ENCODE measurements at regions not wholly inside any gene's neighbourhood (a gene's known extent, or its start where the extent isn't known, plus 50 kb on each side); places are given as distances from the start of the nearest gene placed in this dataset.

GRCh38 chr5:87147441-87147840 is 120.2 kb upstream of the RASA1 start:
- H3K9me3 Mint-ChIP-seq: no peaks in the 10 kb centered on the region
- Histone ChIP-seq H3K4me3 (no peak overlapping the region), H2AFZ (replicated peaks) (no peak overlapping the region), H3F3A (ENCODE audit: low read depth) (no peaks in the 10 kb centered on the region), H3K79me2 (ENCODE audit: low read depth) (no peaks in the 10 kb centered on the region), H4K20me1 (ENCODE audit: low read depth) (no peaks in the 10 kb centered on the region), H3K27ac (no peak overlapping the region), H3K4me2 (no peak overlapping the region), H3K36me3 (no peaks in the 10 kb centered on the region), H3K9me3 (ENCODE audit: low read depth) (no peaks in the 10 kb centered on the region), H3K27me3 (no peaks in the 10 kb centered on the region), H3K9ac (no peak overlapping the region), H3K4me1 (no peaks in the 10 kb centered on the region)
- no peaks in the 10 kb centered on the region for H3K4me1 Mint-ChIP-seq
- TF ChIP-seq EZH2 (IDR thresholded peaks at IDR 0.05) (no peak), EZH2phosphoT487 (IDR thresholded peaks at IDR 0.05) (no peak)
- TF ChIP-seq, protein P1, sequence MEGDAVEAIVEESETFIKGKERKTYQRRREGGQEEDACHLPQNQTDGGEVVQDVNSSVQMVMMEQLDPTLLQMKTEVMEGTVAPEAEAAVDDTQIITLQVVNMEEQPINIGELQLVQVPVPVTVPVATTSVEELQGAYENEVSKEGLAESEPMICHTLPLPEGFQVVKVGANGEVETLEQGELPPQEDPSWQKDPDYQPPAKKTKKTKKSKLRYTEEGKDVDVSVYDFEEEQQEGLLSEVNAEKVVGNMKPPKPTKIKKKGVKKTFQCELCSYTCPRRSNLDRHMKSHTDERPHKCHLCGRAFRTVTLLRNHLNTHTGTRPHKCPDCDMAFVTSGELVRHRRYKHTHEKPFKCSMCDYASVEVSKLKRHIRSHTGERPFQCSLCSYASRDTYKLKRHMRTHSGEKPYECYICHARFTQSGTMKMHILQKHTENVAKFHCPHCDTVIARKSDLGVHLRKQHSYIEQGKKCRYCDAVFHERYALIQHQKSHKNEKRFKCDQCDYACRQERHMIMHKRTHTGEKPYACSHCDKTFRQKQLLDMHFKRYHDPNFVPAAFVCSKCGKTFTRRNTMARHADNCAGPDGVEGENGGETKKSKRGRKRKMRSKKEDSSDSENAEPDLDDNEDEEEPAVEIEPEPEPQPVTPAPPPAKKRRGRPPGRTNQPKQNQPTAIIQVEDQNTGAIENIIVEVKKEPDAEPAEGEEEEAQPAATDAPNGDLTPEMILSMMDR (IDR thresholded peaks at IDR 0.05): no peak
- H3K27ac Mint-ChIP-seq: no peak overlapping the region
- no peak overlapping the region for H3K4me3 Mint-ChIP-seq
- DNase-seq (ENCODE audit: low spot score): no peak
- H3K27me3 Mint-ChIP-seq (ENCODE audit: insufficient read depth, low read depth): peaks cover 5% of the 10 kb centered on the region
- H3K36me3 Mint-ChIP-seq: no peaks in the 10 kb centered on the region

- no peak overlapping the region for H3K27ac Mint-ChIP-seq
- no peaks in the 10 kb centered on the region for H3K36me3 Mint-ChIP-seq
- no peak overlapping the region for H3K4me3 Mint-ChIP-seq
- Histone ChIP-seq H3K27me3 (no peaks in the 10 kb centered on the region), H2AFZ (replicated peaks) (no peak overlapping the region), H3K4me2 (no peak overlapping the region), H3K27ac (no peak overlapping the region), H4K20me1 (ENCODE audit: low read depth) (no peaks in the 10 kb centered on the region), H3K4me3 (no peak overlapping the region), H3K79me2 (ENCODE audit: low read depth) (no peaks in the 10 kb centered on the region), H3K9ac (no peak overlapping the region), H3F3A (ENCODE audit: low read depth) (no peaks in the 10 kb centered on the region), H3K4me1 (no peaks in the 10 kb centered on the region), H3K36me3 (no peaks in the 10 kb centered on the region), H3K9me3 (ENCODE audit: low read depth) (no peaks in the 10 kb centered on the region)
- no peak for DNase-seq (ENCODE audit: low spot score)
- no peak for TF ChIP-seq EZH2 (IDR thresholded peaks at IDR 0.05)
- no peaks in the 10 kb centered on the region for H3K4me1 Mint-ChIP-seq
- no peaks in the 10 kb centered on the region for H3K9me3 Mint-ChIP-seq
- peaks cover 2% of the 10 kb centered on the region for H3K27me3 Mint-ChIP-seq (ENCODE audit: insufficient read depth, low read depth)
Measured at GRCh38 chr5:87150630-87151029, 117.1 kb upstream of the RASA1 start.

DNA sequence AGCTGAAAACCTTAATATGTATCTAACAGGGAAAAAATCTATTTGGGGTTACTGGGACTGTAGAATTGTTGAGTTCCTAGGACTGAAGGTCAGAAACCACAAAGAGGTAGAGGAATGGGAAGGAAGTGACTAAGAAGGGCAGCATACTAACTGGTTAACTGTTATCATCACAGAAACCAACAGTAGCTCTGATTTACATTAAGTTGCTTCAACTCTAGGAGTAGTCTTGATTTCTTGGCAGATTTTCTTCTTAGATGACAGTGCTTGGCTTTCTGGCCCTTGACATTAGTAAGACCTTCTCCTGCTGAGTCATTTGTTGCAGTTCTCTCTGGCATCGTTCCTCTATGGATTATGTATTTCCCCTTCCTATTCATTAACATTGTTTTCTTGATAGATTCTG is 116.1 kb upstream of the RASA1 start:
- no peaks in the 10 kb centered on the region for H3K79me2 ChIP-seq (ENCODE audit: low read depth)
- no peak overlapping the region for H2AFZ ChIP-seq (replicated peaks)
- no peak overlapping the region for H3K4me3 ChIP-seq
- Mint-ChIP-seq H3K27me3 (ENCODE audit: insufficient read depth, low read depth) (peaks cover 2% of the 10 kb centered on the region), H3K4me3 (no peak overlapping the region), H3K4me1 (no peaks in the 10 kb centered on the region), H3K27ac (no peak overlapping the region), H3K9me3 (no peaks in the 10 kb centered on the region), H3K36me3 (no peaks in the 10 kb centered on the region)
- H4K20me1 ChIP-seq (ENCODE audit: low read depth): no peaks in the 10 kb centered on the region
- TF ChIP-seq EZH2 (IDR thresholded peaks at IDR 0.05) (no peak), EZH2phosphoT487 (IDR thresholded peaks at IDR 0.05) (no peak)
- TF ChIP-seq, protein P1 (IDR thresholded peaks at IDR 0.05): no peak
- no peak overlapping the region for H3K27ac ChIP-seq
- H3K9ac ChIP-seq: no peak overlapping the region
- DNase-seq (ENCODE audit: low spot score): no peak
- no peaks in the 10 kb centered on the region for H3K36me3 ChIP-seq
- H3K4me2 ChIP-seq: no peak overlapping the region
- H3K27me3 ChIP-seq: no peaks in the 10 kb centered on the region
- no peaks in the 10 kb centered on the region for H3K4me1 ChIP-seq
- H3F3A ChIP-seq (ENCODE audit: low read depth): no peaks in the 10 kb centered on the region
- H3K9me3 ChIP-seq (ENCODE audit: low read depth): no peaks in the 10 kb centered on the region

DNA sequence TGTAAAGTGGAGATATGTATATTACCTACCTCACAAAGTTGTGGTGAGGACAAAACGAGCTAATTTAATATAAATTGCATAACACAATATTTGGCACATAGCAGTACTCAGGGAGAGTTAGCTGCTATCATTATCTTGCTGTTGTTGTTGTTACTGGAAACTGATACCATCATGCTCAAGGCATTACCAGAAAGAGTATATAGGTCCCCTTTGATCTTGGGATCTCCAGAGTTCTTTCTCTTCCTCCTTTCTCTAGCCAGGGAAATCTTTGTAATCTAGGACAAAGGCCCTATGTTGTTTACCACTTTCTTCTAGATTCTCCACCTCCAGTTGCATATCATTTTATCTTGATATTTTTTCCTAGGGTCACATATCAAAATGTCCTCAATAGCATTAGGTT is 114.8 kb upstream of the RASA1 start:
- no peak overlapping the region for H3K27ac ChIP-seq
- H3K27ac Mint-ChIP-seq: no peak overlapping the region
- peaks cover 4% of the 10 kb centered on the region for H3K27me3 Mint-ChIP-seq (ENCODE audit: insufficient read depth, low read depth)
- no peaks in the 10 kb centered on the region for H3K79me2 ChIP-seq (ENCODE audit: low read depth)
- no peak overlapping the region for H3K4me3 ChIP-seq
- no peaks in the 10 kb centered on the region for H3K9me3 ChIP-seq (ENCODE audit: low read depth)
- H2AFZ ChIP-seq (replicated peaks): no peak overlapping the region
- H3F3A ChIP-seq (ENCODE audit: low read depth): no peaks in the 10 kb centered on the region
- H3K4me2 ChIP-seq: no peak overlapping the region
- H3K36me3 ChIP-seq: no peaks in the 10 kb centered on the region
- TF ChIP-seq EZH2phosphoT487 (IDR thresholded peaks at IDR 0.05) (no peak), EZH2 (IDR thresholded peaks at IDR 0.05) (no peak)
- TF ChIP-seq, protein P1 (IDR thresholded peaks at IDR 0.05): no peak
- DNase-seq (ENCODE audit: low spot score): no peak
- no peaks in the 10 kb centered on the region for H3K27me3 ChIP-seq
- no peaks in the 10 kb centered on the region for H4K20me1 ChIP-seq (ENCODE audit: low read depth)
- H3K9ac ChIP-seq: no peak overlapping the region
- no peaks in the 10 kb centered on the region for H3K4me1 Mint-ChIP-seq
- H3K4me3 Mint-ChIP-seq: no peak overlapping the region
- H3K36me3 Mint-ChIP-seq: no peaks in the 10 kb centered on the region
- no peaks in the 10 kb centered on the region for H3K4me1 ChIP-seq
- no peaks in the 10 kb centered on the region for H3K9me3 Mint-ChIP-seq
